GM13976 (cell line): ENCODE measurements at regions not wholly inside any gene's neighbourhood (a gene's known extent, or its start where the extent isn't known, plus 50 kb on each side); places are given as distances from the start of the nearest gene placed in this dataset.

ENCODE experiments used
- DNase-seq: peaks from one replicate; pipeline ENCODE4 v3.0.0; 2012; ENCODE audit warnings: low spot score
- CTCF ChIP-seq: IDR thresholded peaks from 2 replicates; pipeline ENCODE4 v1.5.1; 2012; ENCODE audit warnings: borderline replicate concordance, mild to moderate bottlenecking; ENCODE audit not compliant: insufficient read depth; ENCODE audit errors: extremely low read depth, missing control alignments, control extremely low read depth
- in situ Hi-C: fragments of 300-500 bp; cut with MboI; formaldehyde crosslinking; loops from one replicate; pipeline ENCODE4 v1.12.0; 2022; ENCODE audit warnings: low sequenced_read_pairs, mixed read lengths, inconsistent platforms; ENCODE audit not compliant: unreplicated experiment

- in situ Hi-C loops: no loop called here
- no peak for DNase-seq
- no peak for TF ChIP-seq CTCF
Observed at GRCh38 chr11:15810082-15810481, 546.3 kb downstream of the SOX6 start.

- DNase-seq: no peak
- no peak for TF ChIP-seq CTCF
- in situ Hi-C loops: no loop called here
Observed at GRCh38 chr11:15810525-15810924, 545.8 kb downstream of the SOX6 start.

- no peak for DNase-seq
- TF ChIP-seq CTCF: no peak
- in situ Hi-C loops: no loop called here
Observed at GRCh38 chr11:15815246-15816195, 540.8 kb downstream of the SOX6 start.

- in situ Hi-C loops: no loop called here
- TF ChIP-seq CTCF: no peak
- DNase-seq: no peak
Observed at GRCh38 chr11:15816260-15816871, 540.0 kb downstream of the SOX6 start.

GRCh38 chr11:15817001-15817400 lies 539.3 kb downstream of the SOX6 start:
- TF ChIP-seq CTCF: no peak
- no peak for DNase-seq
- in situ Hi-C loops: no loop called here

GRCh38 chr11:15818132-15818842 lies 538.1 kb downstream of the SOX6 start:
- no peak for DNase-seq
- no peak for TF ChIP-seq CTCF
- in situ Hi-C loops: no loop called here
